ENCODE measurements at regions not wholly inside any gene's neighbourhood (a gene's known extent, or its start where the extent isn't known, plus 50 kb on each side); places are given as distances from the start of the nearest gene placed in this dataset.

DNA sequence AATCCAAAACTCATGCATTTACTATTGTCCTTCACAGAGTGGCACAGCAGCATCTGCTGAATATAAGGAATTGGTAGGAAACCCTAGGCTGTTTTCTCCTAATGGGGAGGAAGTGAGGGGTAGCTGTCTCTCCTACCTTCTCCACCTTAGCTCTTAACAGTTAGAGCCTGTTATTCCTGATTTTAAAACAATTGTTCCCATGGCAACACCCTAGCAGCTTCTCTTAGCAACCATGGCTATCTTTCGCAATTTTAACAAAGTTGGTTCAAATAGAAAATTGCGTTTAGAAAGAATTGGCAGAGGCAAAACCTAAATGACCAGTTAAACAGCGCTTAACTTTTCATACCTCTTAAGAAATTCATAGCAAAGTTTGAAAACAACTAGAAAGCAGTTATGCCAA, 603.4 kb upstream of the AUTS2 start:
- Histone ChIP-seq H3K4me1 (ENCODE audit: insufficient read depth, low read length) (no peaks in the 10 kb centered on the region), H2AFZ (ENCODE audit: low read length) (no peak overlapping the region), H3K4me2 (ENCODE audit: insufficient read depth, low read length) (no peak overlapping the region), H3K36me3 (ENCODE audit: insufficient read depth, low read length) (no peaks in the 10 kb centered on the region), H3K27me3 (ENCODE audit: insufficient read depth, low read length) (no peaks in the 10 kb centered on the region), H3K4me3 (ENCODE audit: insufficient read depth, low read length) (no peak overlapping the region), H3K27ac (ENCODE audit: low read depth, low read length) (no peak overlapping the region), H3K9me3 (ENCODE audit: low read depth, low read length) (no peaks in the 10 kb centered on the region), H4K20me1 (ENCODE audit: insufficient read depth, low read length) (no peaks in the 10 kb centered on the region), H3K79me2 (ENCODE audit: insufficient read depth, low read length) (no peaks in the 10 kb centered on the region)
- no peak for DNase-seq (ENCODE audit: insufficient read length, low spot score, missing footprints)
- TF ChIP-seq, protein P1, sequence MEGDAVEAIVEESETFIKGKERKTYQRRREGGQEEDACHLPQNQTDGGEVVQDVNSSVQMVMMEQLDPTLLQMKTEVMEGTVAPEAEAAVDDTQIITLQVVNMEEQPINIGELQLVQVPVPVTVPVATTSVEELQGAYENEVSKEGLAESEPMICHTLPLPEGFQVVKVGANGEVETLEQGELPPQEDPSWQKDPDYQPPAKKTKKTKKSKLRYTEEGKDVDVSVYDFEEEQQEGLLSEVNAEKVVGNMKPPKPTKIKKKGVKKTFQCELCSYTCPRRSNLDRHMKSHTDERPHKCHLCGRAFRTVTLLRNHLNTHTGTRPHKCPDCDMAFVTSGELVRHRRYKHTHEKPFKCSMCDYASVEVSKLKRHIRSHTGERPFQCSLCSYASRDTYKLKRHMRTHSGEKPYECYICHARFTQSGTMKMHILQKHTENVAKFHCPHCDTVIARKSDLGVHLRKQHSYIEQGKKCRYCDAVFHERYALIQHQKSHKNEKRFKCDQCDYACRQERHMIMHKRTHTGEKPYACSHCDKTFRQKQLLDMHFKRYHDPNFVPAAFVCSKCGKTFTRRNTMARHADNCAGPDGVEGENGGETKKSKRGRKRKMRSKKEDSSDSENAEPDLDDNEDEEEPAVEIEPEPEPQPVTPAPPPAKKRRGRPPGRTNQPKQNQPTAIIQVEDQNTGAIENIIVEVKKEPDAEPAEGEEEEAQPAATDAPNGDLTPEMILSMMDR (IDR thresholded peaks at IDR 0.05; ENCODE audit: extremely low read depth, low read depth, low read length) = no peak

DNA sequence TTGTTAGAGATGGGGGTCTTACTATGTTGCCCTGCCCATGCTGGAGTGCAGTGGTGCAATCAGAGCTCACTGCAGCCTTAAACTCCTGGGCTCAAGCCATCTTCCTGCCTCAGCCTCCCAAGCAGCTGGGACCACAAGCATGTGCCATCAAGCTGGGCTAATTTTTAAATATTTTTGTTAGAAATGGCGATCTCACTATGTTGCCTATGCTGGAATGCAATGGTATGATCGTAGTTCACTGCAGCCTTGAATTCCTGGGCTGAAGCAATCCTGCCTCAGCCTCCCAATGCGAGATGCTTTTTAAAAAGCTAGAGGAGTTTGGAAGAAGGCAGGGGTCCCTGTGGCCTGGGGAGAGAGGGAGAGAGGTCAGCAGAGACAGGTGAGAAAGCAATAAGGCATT, 600.1 kb upstream of the AUTS2 start:
- TF ChIP-seq, protein P1 (IDR thresholded peaks at IDR 0.05; ENCODE audit: extremely low read depth, low read depth, low read length) = no peak
- Histone ChIP-seq H2AFZ (ENCODE audit: low read length) (no peak overlapping the region), H3K4me2 (ENCODE audit: insufficient read depth, low read length) (no peak overlapping the region), H3K36me3 (ENCODE audit: insufficient read depth, low read length) (no peaks in the 10 kb centered on the region), H3K27ac (ENCODE audit: low read depth, low read length) (no peak overlapping the region), H3K4me1 (ENCODE audit: insufficient read depth, low read length) (peaks cover 6% of the 10 kb centered on the region), H3K27me3 (ENCODE audit: insufficient read depth, low read length) (no peaks in the 10 kb centered on the region), H3K9me3 (ENCODE audit: low read depth, low read length) (peaks cover 16% of the 10 kb centered on the region), H4K20me1 (ENCODE audit: insufficient read depth, low read length) (no peaks in the 10 kb centered on the region), H3K79me2 (ENCODE audit: insufficient read depth, low read length) (no peaks in the 10 kb centered on the region), H3K4me3 (ENCODE audit: insufficient read depth, low read length) (no peak overlapping the region)
- DNase-seq (ENCODE audit: insufficient read length, low spot score, missing footprints) = no peak

DNA sequence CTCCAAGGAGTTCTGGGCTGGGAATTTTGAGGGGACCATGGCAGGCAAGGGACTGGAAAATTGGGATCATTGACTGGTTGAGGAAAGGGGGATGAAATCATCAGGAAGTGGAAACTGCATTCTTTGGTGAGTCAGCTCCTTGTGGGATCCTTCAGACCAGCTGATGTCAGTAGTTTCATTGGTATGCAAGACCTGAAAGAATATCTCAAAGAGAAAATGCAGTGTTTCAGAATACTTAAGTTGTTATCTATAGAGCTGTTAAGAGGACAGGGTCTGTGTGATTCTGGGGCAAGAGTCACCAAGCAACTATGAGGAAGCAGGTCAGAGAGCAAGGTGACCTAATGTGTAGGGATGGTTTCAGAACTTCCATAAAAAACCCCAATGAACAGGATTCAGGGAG, 595.9 kb upstream of the AUTS2 start:
- no peak overlapping the region for H3K4me3 ChIP-seq (ENCODE audit: insufficient read depth, low read length)
- H4K20me1 ChIP-seq (ENCODE audit: insufficient read depth, low read length) = no peaks in the 10 kb centered on the region
- H3K79me2 ChIP-seq (ENCODE audit: insufficient read depth, low read length) = no peaks in the 10 kb centered on the region
- peak overlapping the region; percentile 46 for H3K27ac ChIP-seq (ENCODE audit: low read depth, low read length)
- no peaks in the 10 kb centered on the region for H3K36me3 ChIP-seq (ENCODE audit: insufficient read depth, low read length)
- H2AFZ ChIP-seq (ENCODE audit: low read length) = no peak overlapping the region
- H3K9me3 ChIP-seq (ENCODE audit: low read depth, low read length) = peaks cover 16% of the 10 kb centered on the region
- peaks cover 8% of the 10 kb centered on the region for H3K4me1 ChIP-seq (ENCODE audit: insufficient read depth, low read length)
- no peak for DNase-seq (ENCODE audit: insufficient read length, low spot score, missing footprints)
- H3K4me2 ChIP-seq (ENCODE audit: insufficient read depth, low read length) = peak overlapping the region; percentile 36
- H3K27me3 ChIP-seq (ENCODE audit: insufficient read depth, low read length) = no peaks in the 10 kb centered on the region
- TF ChIP-seq, protein P1 (IDR thresholded peaks at IDR 0.05; ENCODE audit: extremely low read depth, low read depth, low read length) = no peak

DNA sequence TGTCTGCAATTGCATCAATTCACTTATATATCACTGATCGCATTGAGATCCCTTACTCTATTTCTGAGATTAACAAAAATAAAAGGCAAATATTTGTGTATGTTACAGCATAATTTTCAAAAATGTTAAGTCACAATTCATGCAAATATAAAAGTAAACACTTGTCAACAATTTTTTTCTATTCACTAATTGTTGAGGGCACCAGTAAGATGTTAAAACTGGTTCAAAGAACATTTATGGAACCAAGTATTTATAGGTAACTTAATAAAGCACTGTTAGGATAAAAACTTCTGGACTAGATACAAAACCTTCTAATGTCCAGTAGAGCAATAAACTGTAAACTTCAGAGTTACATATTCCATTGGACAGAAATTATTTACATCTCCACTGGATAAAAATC, 586.1 kb upstream of the AUTS2 start:
- Histone ChIP-seq H3K4me3 (ENCODE audit: insufficient read depth, low read length) (no peak overlapping the region), H3K9me3 (ENCODE audit: low read depth, low read length) (no peaks in the 10 kb centered on the region), H3K36me3 (ENCODE audit: insufficient read depth, low read length) (no peaks in the 10 kb centered on the region), H3K27me3 (ENCODE audit: insufficient read depth, low read length) (no peaks in the 10 kb centered on the region), H3K4me1 (ENCODE audit: insufficient read depth, low read length) (no peaks in the 10 kb centered on the region), H3K4me2 (ENCODE audit: insufficient read depth, low read length) (no peak overlapping the region), H4K20me1 (ENCODE audit: insufficient read depth, low read length) (no peaks in the 10 kb centered on the region), H2AFZ (ENCODE audit: low read length) (no peak overlapping the region), H3K79me2 (ENCODE audit: insufficient read depth, low read length) (no peaks in the 10 kb centered on the region), H3K27ac (ENCODE audit: low read depth, low read length) (no peak overlapping the region)
- DNase-seq (ENCODE audit: insufficient read length, low spot score, missing footprints) = no peak
- TF ChIP-seq, protein P1 (IDR thresholded peaks at IDR 0.05; ENCODE audit: extremely low read depth, low read depth, low read length) = no peak

Measured in osteoblast (primary cell).